ENCODE measurements at regions not wholly inside any gene's neighbourhood (a gene's known extent, or its start where the extent isn't known, plus 50 kb on each side); places are given as distances from the start of the nearest gene placed in this dataset.

DNA sequence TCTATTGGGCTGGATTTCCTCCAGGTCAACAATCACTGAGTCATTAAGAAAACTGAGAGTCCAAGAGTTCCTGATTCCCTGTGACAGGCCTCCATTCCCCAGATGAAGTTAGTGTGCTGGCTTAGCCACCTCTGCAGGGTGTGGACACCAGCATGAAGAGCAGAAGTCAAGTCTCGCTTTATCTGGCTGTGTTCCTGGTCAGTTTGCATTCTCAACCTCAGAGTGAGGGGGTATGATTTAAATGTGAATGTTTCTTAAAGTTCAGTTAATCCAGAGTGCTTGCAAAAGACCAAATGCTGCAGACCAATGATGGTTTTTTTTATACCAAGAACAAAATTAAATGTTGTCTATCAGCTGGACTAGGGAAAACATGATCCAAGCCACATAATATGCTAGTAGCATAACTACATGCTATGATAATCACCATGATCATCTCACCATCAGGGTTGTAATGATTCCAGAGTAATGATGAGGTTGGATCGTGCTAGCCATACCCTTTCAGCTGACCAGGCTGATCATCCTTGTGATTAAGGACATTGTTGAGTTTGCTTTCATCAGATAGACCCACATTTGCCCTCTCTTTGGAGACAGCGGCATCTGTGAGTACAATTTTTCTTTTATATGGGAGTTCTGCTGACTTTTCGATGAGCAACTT lies 145.8 kb upstream of the ARHGAP20 start:
- H3K4me3 ChIP-seq, result no peak overlapping the region
- no peaks in the 10 kb centered on the region for H3K27me3 ChIP-seq
- no peak for TF ChIP-seq POLR2A (IDR thresholded peaks at IDR 0.05)
- TF ChIP-seq, protein P1, sequence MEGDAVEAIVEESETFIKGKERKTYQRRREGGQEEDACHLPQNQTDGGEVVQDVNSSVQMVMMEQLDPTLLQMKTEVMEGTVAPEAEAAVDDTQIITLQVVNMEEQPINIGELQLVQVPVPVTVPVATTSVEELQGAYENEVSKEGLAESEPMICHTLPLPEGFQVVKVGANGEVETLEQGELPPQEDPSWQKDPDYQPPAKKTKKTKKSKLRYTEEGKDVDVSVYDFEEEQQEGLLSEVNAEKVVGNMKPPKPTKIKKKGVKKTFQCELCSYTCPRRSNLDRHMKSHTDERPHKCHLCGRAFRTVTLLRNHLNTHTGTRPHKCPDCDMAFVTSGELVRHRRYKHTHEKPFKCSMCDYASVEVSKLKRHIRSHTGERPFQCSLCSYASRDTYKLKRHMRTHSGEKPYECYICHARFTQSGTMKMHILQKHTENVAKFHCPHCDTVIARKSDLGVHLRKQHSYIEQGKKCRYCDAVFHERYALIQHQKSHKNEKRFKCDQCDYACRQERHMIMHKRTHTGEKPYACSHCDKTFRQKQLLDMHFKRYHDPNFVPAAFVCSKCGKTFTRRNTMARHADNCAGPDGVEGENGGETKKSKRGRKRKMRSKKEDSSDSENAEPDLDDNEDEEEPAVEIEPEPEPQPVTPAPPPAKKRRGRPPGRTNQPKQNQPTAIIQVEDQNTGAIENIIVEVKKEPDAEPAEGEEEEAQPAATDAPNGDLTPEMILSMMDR (IDR thresholded peaks at IDR 0.05), result no peak
- no peaks in the 10 kb centered on the region for H3K9me3 ChIP-seq
- H3K27ac ChIP-seq, result no peak overlapping the region
- H3K36me3 ChIP-seq, result no peaks in the 10 kb centered on the region
- peak; percentile 15 to 35 for DNase-seq
- intact Hi-C loops (cut with DNase I; ENCODE audit: low total_unique reads), result no loop called here
- H3K4me1 ChIP-seq, result no peaks in the 10 kb centered on the region

DNA sequence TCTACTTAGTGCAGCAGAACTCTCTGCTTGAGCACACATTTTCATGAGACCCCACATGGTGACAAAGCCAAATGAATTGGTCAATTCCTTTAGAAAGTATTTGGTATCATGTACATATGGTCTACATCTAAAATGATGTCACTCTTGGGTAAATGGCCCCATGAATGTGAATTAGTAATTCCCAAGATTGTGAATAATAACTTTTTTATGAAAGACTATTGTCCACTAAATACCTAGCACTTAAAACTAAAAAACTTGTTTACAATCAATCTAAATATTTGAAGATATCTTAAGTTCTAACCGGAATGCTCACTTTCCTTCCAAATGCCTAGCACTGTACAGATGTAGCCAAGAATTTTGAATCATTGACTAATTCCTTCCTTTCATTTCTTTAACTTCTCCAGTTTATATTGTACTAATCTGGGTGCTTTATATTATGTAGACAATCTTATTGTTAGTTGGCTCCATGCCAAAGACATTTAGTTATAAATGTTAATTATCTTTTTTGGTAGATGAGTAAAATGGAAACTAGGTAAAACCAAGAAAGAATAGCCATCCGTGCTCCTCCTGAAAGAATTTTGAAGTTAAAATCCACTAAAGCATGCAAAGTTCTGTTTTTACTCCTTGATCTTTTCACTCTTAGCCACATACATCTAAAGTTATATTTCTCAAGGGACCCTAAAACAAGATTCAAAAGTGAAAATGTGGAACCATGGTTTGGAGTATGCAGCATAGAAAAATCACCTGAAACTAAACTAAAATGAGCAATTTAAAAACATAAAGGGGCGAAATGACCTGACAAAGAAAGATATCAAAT lies 145.0 kb upstream of the ARHGAP20 start:
- no peak overlapping the region for H3K4me3 ChIP-seq
- H3K36me3 ChIP-seq, result no peaks in the 10 kb centered on the region
- intact Hi-C loops (cut with DNase I; ENCODE audit: low total_unique reads), result no loop called here
- H3K4me1 ChIP-seq, result no peaks in the 10 kb centered on the region
- no peak overlapping the region for H3K27ac ChIP-seq
- no peaks in the 10 kb centered on the region for H3K9me3 ChIP-seq
- no peak for DNase-seq
- no peaks in the 10 kb centered on the region for H3K27me3 ChIP-seq
- no peak for TF ChIP-seq POLR2A (IDR thresholded peaks at IDR 0.05)
- TF ChIP-seq, protein P1 (IDR thresholded peaks at IDR 0.05), result no peak

DNA sequence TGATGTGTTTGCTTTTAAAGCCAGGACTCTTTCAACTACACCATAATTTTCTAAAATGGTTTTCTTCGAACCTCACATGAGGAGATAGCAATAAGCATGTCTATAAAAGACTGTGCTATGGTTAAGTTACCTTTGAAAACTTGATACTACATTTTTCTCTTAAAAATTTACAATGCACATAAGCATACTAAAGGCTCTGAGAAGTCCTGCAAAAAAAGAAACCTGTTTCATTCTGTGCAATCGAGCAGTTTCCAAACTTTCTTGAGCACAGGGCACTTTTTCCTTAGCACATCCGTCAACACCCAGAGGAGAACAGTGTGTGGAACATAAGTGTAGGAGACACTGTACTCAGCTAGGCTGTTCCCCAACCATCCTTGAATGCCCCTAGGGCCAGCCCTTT lies 144.1 kb upstream of the ARHGAP20 start:
- no peaks in the 10 kb centered on the region for H3K9me3 ChIP-seq
- no peak overlapping the region for H3K4me3 ChIP-seq
- H3K36me3 ChIP-seq, result no peaks in the 10 kb centered on the region
- H3K4me1 ChIP-seq, result no peaks in the 10 kb centered on the region
- H3K27me3 ChIP-seq, result no peaks in the 10 kb centered on the region
- no peak for TF ChIP-seq POLR2A (IDR thresholded peaks at IDR 0.05)
- TF ChIP-seq, protein P1 (IDR thresholded peaks at IDR 0.05), result no peak
- intact Hi-C loops (cut with DNase I; ENCODE audit: low total_unique reads), result no loop called here
- DNase-seq, result no peak
- no peak overlapping the region for H3K27ac ChIP-seq

DNA sequence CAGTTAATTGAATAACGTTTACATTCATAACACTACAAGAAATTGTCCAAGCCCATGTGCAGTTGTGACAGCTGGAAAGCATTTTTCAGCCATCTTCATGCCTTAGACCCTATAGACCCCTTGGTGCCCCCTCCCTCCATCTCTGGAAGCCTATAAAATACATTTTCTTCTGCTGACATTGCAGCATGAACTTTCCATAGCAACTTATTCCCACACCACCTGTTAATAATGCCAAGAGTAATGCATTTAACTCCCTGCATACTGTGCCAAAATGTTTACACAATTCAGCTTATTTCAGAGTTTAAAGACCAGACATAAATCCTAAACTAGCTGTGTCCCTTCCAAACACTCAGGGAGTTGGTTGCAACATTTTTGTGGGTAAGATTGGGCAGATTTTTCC lies 143.0 kb upstream of the ARHGAP20 start:
- no peak overlapping the region for H3K27ac ChIP-seq
- no peak for TF ChIP-seq POLR2A (IDR thresholded peaks at IDR 0.05)
- TF ChIP-seq, protein P1 (IDR thresholded peaks at IDR 0.05), result no peak
- no peak overlapping the region for H3K4me3 ChIP-seq
- intact Hi-C loops (cut with DNase I; ENCODE audit: low total_unique reads), result no loop called here
- H3K9me3 ChIP-seq, result no peaks in the 10 kb centered on the region
- DNase-seq, result no peak
- H3K4me1 ChIP-seq, result no peaks in the 10 kb centered on the region
- no peaks in the 10 kb centered on the region for H3K27me3 ChIP-seq
- H3K36me3 ChIP-seq, result no peaks in the 10 kb centered on the region

DNA sequence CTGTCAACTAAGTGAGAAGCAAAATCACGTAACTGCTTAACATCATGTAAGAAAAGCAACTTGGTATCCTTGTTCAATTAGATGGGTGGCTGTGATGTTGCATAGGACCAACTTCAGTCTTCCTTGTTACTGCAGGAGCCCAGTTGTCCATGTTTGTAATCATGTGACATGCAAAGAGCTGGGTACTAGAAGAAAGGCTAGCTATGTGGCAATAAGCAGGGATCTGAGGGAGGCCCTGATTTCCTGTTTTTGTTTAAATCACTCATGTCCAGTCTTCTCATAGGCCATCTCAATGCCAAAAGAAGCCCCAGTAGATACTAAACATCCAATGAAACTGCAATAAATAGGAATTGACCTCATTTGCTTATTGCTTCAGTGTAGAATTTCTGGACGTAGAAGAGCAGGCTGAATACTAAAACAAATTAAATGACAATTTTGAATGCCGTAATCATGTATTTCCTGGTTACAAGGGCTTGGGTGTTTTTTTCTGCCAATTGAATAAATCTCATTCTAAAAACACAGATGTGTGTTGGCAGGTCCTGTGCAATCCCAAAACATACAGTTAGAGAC lies 140.8 kb upstream of the ARHGAP20 start:
- Histone ChIP-seq H3K4me1 (no peaks in the 10 kb centered on the region), H3K36me3 (no peaks in the 10 kb centered on the region), H3K9me3 (no peaks in the 10 kb centered on the region), H3K4me3 (no peak overlapping the region), H3K27ac (no peak overlapping the region), H3K27me3 (no peaks in the 10 kb centered on the region)
- TF ChIP-seq, protein P1 (IDR thresholded peaks at IDR 0.05), result no peak
- intact Hi-C loops (cut with DNase I; ENCODE audit: low total_unique reads), result no loop called here
- no peak for DNase-seq

Measured in uterus (tissue), 3 donors.